ENCODE measurements at regions not wholly inside any gene's neighbourhood (a gene's known extent, or its start where the extent isn't known, plus 50 kb on each side); places are given as distances from the start of the nearest gene placed in this dataset.

GRCh38 chr9:115261656-115262081 is 143.7 kb upstream of the TNC start:
- TF ChIP-seq, protein P1, sequence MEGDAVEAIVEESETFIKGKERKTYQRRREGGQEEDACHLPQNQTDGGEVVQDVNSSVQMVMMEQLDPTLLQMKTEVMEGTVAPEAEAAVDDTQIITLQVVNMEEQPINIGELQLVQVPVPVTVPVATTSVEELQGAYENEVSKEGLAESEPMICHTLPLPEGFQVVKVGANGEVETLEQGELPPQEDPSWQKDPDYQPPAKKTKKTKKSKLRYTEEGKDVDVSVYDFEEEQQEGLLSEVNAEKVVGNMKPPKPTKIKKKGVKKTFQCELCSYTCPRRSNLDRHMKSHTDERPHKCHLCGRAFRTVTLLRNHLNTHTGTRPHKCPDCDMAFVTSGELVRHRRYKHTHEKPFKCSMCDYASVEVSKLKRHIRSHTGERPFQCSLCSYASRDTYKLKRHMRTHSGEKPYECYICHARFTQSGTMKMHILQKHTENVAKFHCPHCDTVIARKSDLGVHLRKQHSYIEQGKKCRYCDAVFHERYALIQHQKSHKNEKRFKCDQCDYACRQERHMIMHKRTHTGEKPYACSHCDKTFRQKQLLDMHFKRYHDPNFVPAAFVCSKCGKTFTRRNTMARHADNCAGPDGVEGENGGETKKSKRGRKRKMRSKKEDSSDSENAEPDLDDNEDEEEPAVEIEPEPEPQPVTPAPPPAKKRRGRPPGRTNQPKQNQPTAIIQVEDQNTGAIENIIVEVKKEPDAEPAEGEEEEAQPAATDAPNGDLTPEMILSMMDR (IDR thresholded peaks at IDR 0.05; ENCODE audit: poor library complexity) = no peak
- TF ChIP-seq EZH2 (IDR thresholded peaks at IDR 0.05; ENCODE audit: borderline replicate concordance) (no peak), EZH2phosphoT487 (IDR thresholded peaks at IDR 0.05; ENCODE audit: low read depth, severe bottlenecking, unreplicated experiment) (no peak)
- H2AFZ ChIP-seq = no peak overlapping the region
- no peaks in the 10 kb centered on the region for H3K36me3 ChIP-seq (replicated peaks; ENCODE audit: insufficient read depth, low read depth)
- H4K20me1 ChIP-seq (ENCODE audit: insufficient read depth, poor library complexity, severe bottlenecking) = no peaks in the 10 kb centered on the region
- H3K4me3 ChIP-seq = no peak overlapping the region
- H3K27me3 ChIP-seq = no peaks in the 10 kb centered on the region
- H3K4me1 ChIP-seq (ENCODE audit: insufficient read depth) = no peaks in the 10 kb centered on the region
- H3K9me2 ChIP-seq (replicated peaks; ENCODE audit: insufficient read depth) = no peaks in the 10 kb centered on the region
- H3K9me3 ChIP-seq (ENCODE audit: low read depth) = no peaks in the 10 kb centered on the region
- no peak for DNase-seq (ENCODE audit: low spot score)
- peak overlapping the region; percentile 19 for H3K27ac ChIP-seq
- H3K4me2 ChIP-seq = no peak overlapping the region
- H3K79me2 ChIP-seq = no peaks in the 10 kb centered on the region

DNA sequence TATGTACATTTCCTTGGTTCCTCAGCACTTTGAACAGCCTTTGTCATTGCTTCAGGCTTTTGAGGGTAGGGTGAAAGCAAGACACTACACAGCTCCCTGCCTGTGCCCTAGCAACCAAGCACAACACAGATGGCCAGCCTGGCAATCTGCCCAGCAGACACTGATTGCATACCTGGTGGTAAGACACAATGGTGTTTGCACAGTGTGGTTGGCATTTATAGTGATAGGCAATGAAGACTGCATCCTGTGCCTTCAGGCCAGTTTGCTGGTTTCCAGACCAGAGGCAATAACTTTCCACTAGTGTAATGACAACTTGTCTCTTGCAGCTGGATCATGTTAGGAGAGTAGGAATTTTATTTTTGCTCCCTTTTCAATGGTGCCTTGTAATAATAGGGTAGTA is 144.5 kb upstream of the TNC start:
- H3K9me2 ChIP-seq (replicated peaks; ENCODE audit: insufficient read depth) = no peaks in the 10 kb centered on the region
- no peaks in the 10 kb centered on the region for H3K79me2 ChIP-seq
- H3K4me2 ChIP-seq = no peak overlapping the region
- DNase-seq (ENCODE audit: low spot score) = peak; percentile 77
- no peak overlapping the region for H2AFZ ChIP-seq
- no peaks in the 10 kb centered on the region for H3K4me1 ChIP-seq (ENCODE audit: insufficient read depth)
- H3K4me3 ChIP-seq = no peak overlapping the region
- TF ChIP-seq, protein P1 (IDR thresholded peaks at IDR 0.05; ENCODE audit: poor library complexity) = no peak
- TF ChIP-seq EZH2phosphoT487 (IDR thresholded peaks at IDR 0.05; ENCODE audit: low read depth, severe bottlenecking, unreplicated experiment) (no peak), EZH2 (IDR thresholded peaks at IDR 0.05; ENCODE audit: borderline replicate concordance) (no peak)
- H3K27ac ChIP-seq = peak overlapping the region; percentile 46
- H3K9me3 ChIP-seq (ENCODE audit: low read depth) = no peaks in the 10 kb centered on the region
- H3K27me3 ChIP-seq = no peaks in the 10 kb centered on the region
- no peaks in the 10 kb centered on the region for H4K20me1 ChIP-seq (ENCODE audit: insufficient read depth, poor library complexity, severe bottlenecking)
- H3K36me3 ChIP-seq (replicated peaks; ENCODE audit: insufficient read depth, low read depth) = no peaks in the 10 kb centered on the region

GRCh38 chr9:115262952-115263351 is 145.0 kb upstream of the TNC start:
- no peaks in the 10 kb centered on the region for H3K9me2 ChIP-seq (replicated peaks; ENCODE audit: insufficient read depth)
- TF ChIP-seq EZH2phosphoT487 (IDR thresholded peaks at IDR 0.05; ENCODE audit: low read depth, severe bottlenecking, unreplicated experiment) = no peak
- TF ChIP-seq EZH2 (IDR thresholded peaks at IDR 0.05; ENCODE audit: borderline replicate concordance) = no peak
- TF ChIP-seq, protein P1 (IDR thresholded peaks at IDR 0.05; ENCODE audit: poor library complexity) = no peak
- H3K79me2 ChIP-seq = no peaks in the 10 kb centered on the region
- H3K36me3 ChIP-seq (replicated peaks; ENCODE audit: insufficient read depth, low read depth) = no peaks in the 10 kb centered on the region
- H3K27me3 ChIP-seq = no peaks in the 10 kb centered on the region
- H3K9me3 ChIP-seq (ENCODE audit: low read depth) = no peaks in the 10 kb centered on the region
- no peaks in the 10 kb centered on the region for H4K20me1 ChIP-seq (ENCODE audit: insufficient read depth, poor library complexity, severe bottlenecking)
- H3K4me2 ChIP-seq = no peak overlapping the region
- H2AFZ ChIP-seq = no peak overlapping the region
- DNase-seq (ENCODE audit: low spot score) = no peak
- H3K4me3 ChIP-seq = no peak overlapping the region
- peak overlapping the region; percentile 46 for H3K27ac ChIP-seq
- no peaks in the 10 kb centered on the region for H3K4me1 ChIP-seq (ENCODE audit: insufficient read depth)

GRCh38 chr9:115263371-115264075 is 145.6 kb upstream of the TNC start:
- Histone ChIP-seq H3K79me2 (no peaks in the 10 kb centered on the region), H3K9me2 (replicated peaks; ENCODE audit: insufficient read depth) (no peaks in the 10 kb centered on the region), H3K36me3 (replicated peaks; ENCODE audit: insufficient read depth, low read depth) (no peaks in the 10 kb centered on the region), H2AFZ (no peak overlapping the region), H3K4me3 (no peak overlapping the region), H3K27ac (no peak overlapping the region), H3K4me2 (no peak overlapping the region), H3K9me3 (ENCODE audit: low read depth) (no peaks in the 10 kb centered on the region), H3K27me3 (no peaks in the 10 kb centered on the region), H4K20me1 (ENCODE audit: insufficient read depth, poor library complexity, severe bottlenecking) (no peaks in the 10 kb centered on the region), H3K4me1 (ENCODE audit: insufficient read depth) (no peaks in the 10 kb centered on the region)
- DNase-seq (ENCODE audit: low spot score) = no peak
- WGBS (ENCODE audit: low lambda C conversion rate, missing lambda C conversion rate) = 89% methylated on average over 2 of the region's 2 CpGs
- TF ChIP-seq, protein P1 (IDR thresholded peaks at IDR 0.05; ENCODE audit: poor library complexity) = no peak
- TF ChIP-seq EZH2 (IDR thresholded peaks at IDR 0.05; ENCODE audit: borderline replicate concordance) (no peak), EZH2phosphoT487 (IDR thresholded peaks at IDR 0.05; ENCODE audit: low read depth, severe bottlenecking, unreplicated experiment) (no peak)
